K562 (cell line): ENCODE measurements at regions not wholly inside any gene's neighbourhood (a gene's known extent, or its start where the extent isn't known, plus 50 kb on each side); places are given as distances from the start of the nearest gene placed in this dataset.

Experiments used
- ATAC-seq: fragments of 200-7000 bp; cut with Tn5 transposase; 3 replicates; pipeline ENCODE4 v1.9.1; 2020; ENCODE audit warnings: moderate library complexity
- BruUV-seq: library from RNA; stranded (reverse); fragments of 400-500 nt; replicated peaks from 2 replicates; lab custom pipeline; 2021; lab: Mats Ljungman, UMichigan
- CTCF ChIA-PET: fragments of 300-600 bp; formaldehyde crosslinking; extraction: SDS; loops from one replicate; lab custom pipeline; 2021; ENCODE audit warnings: low intra/inter-chr PET ratio; lab: Yijun Ruan, JAX
- POLR2A ChIA-PET: fragments of 300-600, 350-650 bp; sonication (Branson Sonifier 250); formaldehyde crosslinking; extraction: SDS; loops from one replicate; lab custom pipeline; 2021; ENCODE audit warnings: antibody characterized with exemption, inconsistent platforms; lab: Yijun Ruan, JAX
- DNase-seq, 4 experiments: peaks; one replicate each; pipeline versions ENCODE4 v3.0.0 to v3.0.0-alpha.2; 2011 to 2018; ENCODE audit warnings: low spot score in 3 of 4, mixed read lengths in 3 of 4; ENCODE audit errors: extremely low read depth in 1 of 4
- FAIRE-seq: peaks from 2 replicates; lab custom pipeline; 2011; peaks lifted over from hg19 to GRCh38; lab: Jason Lieb, UNC
- H2AFZ ChIP-seq: 2 replicates; pipeline ENCODE4 v1.6.0; 2011; ENCODE audit warnings: low read depth, low read length, control low read depth, inconsistent platforms
- H3K27ac ChIP-seq: fragments of 200-600 bp; 3 replicates; pipeline ENCODE4 v1.8.0; 2011; ENCODE audit warnings: low read depth, mild to moderate bottlenecking, control low read depth, inconsistent platforms, low read length, moderate library complexity, mixed read lengths; ENCODE audit errors: extremely low read depth
- H3K27me3 ChIP-seq, 2 experiments: fragments of 300-600 bp in 1 of 2; 2 replicates in 1 of 2; 3 replicates in 1 of 2; pipeline versions ENCODE4 v1.6.0 to v1.8.0; 2011; ENCODE audit warnings: inconsistent platforms in 2 of 2, low read length in 2 of 2, mild to moderate bottlenecking in 1 of 2, mixed read lengths in 1 of 2, moderate library complexity in 1 of 2; ENCODE audit not compliant: control insufficient read depth in 2 of 2, insufficient read depth in 2 of 2
- H3K36me3 ChIP-seq: fragments of 300-600 bp; 3 replicates; pipeline ENCODE4 v1.8.0; 2011; ENCODE audit warnings: mild to moderate bottlenecking, low read length, inconsistent platforms; ENCODE audit not compliant: control insufficient read depth, insufficient read depth
- H3K4me1 ChIP-seq, 2 experiments: fragments of 200-600 bp in 1 of 2; replicated peaks in 1 of 2; 2 replicates in 1 of 2; 3 replicates in 1 of 2; pipeline versions ENCODE4 v1.5.1 to v1.8.0; 2011; ENCODE audit warnings: inconsistent platforms in 2 of 2, low read length in 2 of 2, mild to moderate bottlenecking in 1 of 2, mixed read lengths in 1 of 2, moderate library complexity in 1 of 2; ENCODE audit not compliant: control insufficient read depth in 2 of 2, insufficient read depth in 2 of 2
- H3K4me2 ChIP-seq: 2 replicates; pipeline ENCODE4 v1.6.1; 2011; ENCODE audit warnings: low read length, control low read depth, inconsistent platforms, mixed read lengths; ENCODE audit not compliant: insufficient read depth
- H3K4me3 ChIP-seq: fragments of 200-600 bp; sonication (generic), shearing (Covaris generic); 2 replicates; pipeline ENCODE4 v1.5.1; 2016; ENCODE audit warnings: control low read depth, inconsistent platforms
- H3K79me2 ChIP-seq: fragments of 200-600 bp; 3 replicates; pipeline ENCODE4 v1.8.0; 2011; ENCODE audit warnings: low read length, inconsistent platforms; ENCODE audit not compliant: control insufficient read depth, insufficient read depth
- H3K9ac ChIP-seq, 2 experiments: 2 replicates each; pipeline versions ENCODE4 v1.6.0 to v1.6.1; 2011; ENCODE audit warnings: low read depth in 2 of 2, low read length in 2 of 2, control low read depth in 1 of 2, inconsistent platforms in 1 of 2, mild to moderate bottlenecking in 1 of 2, mixed read lengths in 1 of 2; ENCODE audit not compliant: insufficient read depth in 1 of 2
- H3K9me1 ChIP-seq: one replicate; pipeline ENCODE4 v1.6.0; 2011; ENCODE audit warnings: inconsistent platforms, mild to moderate bottlenecking, low read length, moderate library complexity; ENCODE audit not compliant: control insufficient read depth, insufficient read depth
- H3K9me3 ChIP-seq: replicated peaks from 2 replicates; pipeline ENCODE4 v1.5.1; 2011; ENCODE audit warnings: low read depth, low read length, inconsistent platforms; ENCODE audit not compliant: control insufficient read depth, insufficient read depth
- H4K20me1 ChIP-seq: replicated peaks from 2 replicates; pipeline ENCODE4 v1.6.1; 2011; ENCODE audit warnings: low read length, inconsistent platforms, mixed read lengths; ENCODE audit not compliant: control insufficient read depth, insufficient read depth
- ARNT ChIP-seq, 2 experiments: fragments of 450-650 bp; IDR thresholded peaks; 2 replicates each; pipeline ENCODE4 v1.6.1; 2016; ENCODE audit warnings: mild to moderate bottlenecking in 1 of 2
- BDP1 ChIP-seq: IDR thresholded peaks from 3 replicates; pipeline ENCODE4 v1.6.1; 2011; ENCODE audit not compliant: insufficient read length, insufficient read depth
- NCOA1 ChIP-seq: fragments of 450-650 bp; IDR thresholded peaks from 2 replicates; pipeline ENCODE4 v1.6.1; 2016; ENCODE audit warnings: low read depth
- NFIX ChIP-seq: fragments of 250-450 bp; sonication (Bioruptor Pico); IDR thresholded peaks from 2 replicates; pipeline ENCODE4 v1.4.0; 2020; ENCODE audit warnings: low read depth, mild to moderate bottlenecking, moderate library complexity
- PHB2 ChIP-seq: fragments of 450-650 bp; IDR thresholded peaks from 2 replicates; pipeline ENCODE4 v1.6.1; 2017; ENCODE audit warnings: low read depth
- THAP12 ChIP-seq: fragments of 250-450 bp; sonication (Bioruptor Pico); IDR thresholded peaks from 2 replicates; pipeline ENCODE4 v1.9.0; 2021; ENCODE audit warnings: mild to moderate bottlenecking, inconsistent platforms
- ZNF23 ChIP-seq: fragments of 250-450 bp; sonication (Bioruptor Pico); IDR thresholded peaks from 2 replicates; pipeline ENCODE4 v1.4.0; 2020; ENCODE audit warnings: mild to moderate bottlenecking
- ZNF644 ChIP-seq: fragments of 200-800 bp; sonication (Bioruptor generic); IDR thresholded peaks from 2 replicates; pipeline ENCODE4 v1.6.1; 2016; ENCODE audit warnings: low read depth, missing genetic modification characterization, missing compliant biosample characterization
- WGBS: fragments of 100-300 bp; shearing (Covaris generic); methylation state at CpG from one replicate; pipeline ENCODE4 v1.1.6; 2016; ENCODE audit warnings: low coverage, mixed read lengths; ENCODE audit not compliant: insufficient coverage; ENCODE audit errors: missing lambda C conversion rate; 5-methylcytosine and 5-hydroxymethylcytosine counted together
- in situ Hi-C: fragments of 300-500 bp; cut with MboI; formaldehyde crosslinking; loops from 4 replicates; pipeline ENCODE4 v1.15.0; 2018; ENCODE audit warnings: inconsistent platforms, mixed read lengths
- intact Hi-C: fragments of 100-400 bp; cut with micrococcal nuclease; formaldehyde crosslinking; loops from 2 replicates; pipeline ENCODE4 v1.14.2; 2022

GRCh38 chr3:124282751-124283651 lies 291.1 kb upstream of the ROPN1 start (continued):
- no peak for TF ChIP-seq ARNT (IDR thresholded peaks at IDR 0.05)
- TF ChIP-seq PHB2 = no peak
- TF ChIP-seq NFIX (CRISPR knock-in tag) = no peak

- no peak overlapping the region for H3K4me2 ChIP-seq
- WGBS = 0% methylated on average over 2 of the region's 2 CpGs
- in situ Hi-C loops = no loop called here
- no peak overlapping the region for H3K9ac ChIP-seq
- H3K9me3 ChIP-seq = no peaks in the 10 kb centered on the region
- BruUV-seq = no TSS peak
- POLR2A ChIA-PET = no interaction called here
- FAIRE-seq = no peak
- CTCF ChIA-PET = no interaction called here
- no peaks in the 10 kb centered on the region for H3K36me3 ChIP-seq
- H3K4me3 ChIP-seq = no peak overlapping the region
- no peak for DNase-seq
- no peak for TF ChIP-seq ZNF23 (CRISPR knock-in tag)
- TF ChIP-seq ZNF644 (tag) = no peak
- no peak for TF ChIP-seq THAP12
- no peak for TF ChIP-seq BDP1
- TF ChIP-seq NCOA1 = no peak
- no peaks in the 10 kb centered on the region for H3K9me1 ChIP-seq
- H2AFZ ChIP-seq = no peak overlapping the region
- H3K27me3 ChIP-seq = no peaks in the 10 kb centered on the region
- H3K27ac ChIP-seq = no peak overlapping the region
- ATAC-seq = no peak
- intact Hi-C loops = no loop called here
- no peaks in the 10 kb centered on the region for H3K79me2 ChIP-seq
- no peaks in the 10 kb centered on the region for H4K20me1 ChIP-seq
- no peaks in the 10 kb centered on the region for H3K4me1 ChIP-seq
These were observed 291.7 kb upstream of the ROPN1 start for GRCh38 chr3:124283652-124284023.
